A549 (cell line): ENCODE measurements at regions not wholly inside any gene's neighbourhood (a gene's known extent, or its start where the extent isn't known, plus 50 kb on each side); places are given as distances from the start of the nearest gene placed in this dataset.

Source experiments
- EP300 ChIP-seq, 2 experiments: fragments of >200 bp; sonication (Bioruptor Twin); formaldehyde crosslinking; IDR thresholded peaks; 2 replicates in 1 of 2; 3 replicates in 1 of 2; pipeline ENCODE4 v1.6.1; 2016 to 2017
- ESRRA ChIP-seq: fragments of 150-350 bp; IDR thresholded peaks from 2 replicates; pipeline ENCODE4 v1.6.1; 2014; ENCODE audit warnings: mild to moderate bottlenecking, low read length, borderline replicate concordance
- POLR2A ChIP-seq: IDR thresholded peaks from 2 replicates; pipeline ENCODE4 v1.6.1; 2012; ENCODE audit warnings: mild to moderate bottlenecking, low read length
- RAD21 ChIP-seq, 2 experiments: fragments of >200 bp in 1 of 2; sonication (Bioruptor Twin) in 1 of 2; formaldehyde crosslinking in 1 of 2; IDR thresholded peaks in 1 of 2; conservative IDR thresholded peaks in 1 of 2; 2 replicates in 1 of 2; 3 replicates in 1 of 2; pipeline ENCODE4 v1.6.1; 2012 to 2018; ENCODE audit warnings: inconsistent platforms in 1 of 2
- REST ChIP-seq: fragments of 200-600 bp; sonication (generic); IDR thresholded peaks from 2 replicates; pipeline ENCODE4 v1.6.1; 2016; ENCODE audit warnings: antibody characterized with exemption, mild to moderate bottlenecking, moderate library complexity
- ZC3H11A ChIP-seq: fragments of 450-650 bp; IDR thresholded peaks from 2 replicates; pipeline ENCODE4 v1.6.1; 2014; ENCODE audit warnings: antibody characterized with exemption, mild to moderate bottlenecking
- TF ChIP-seq, protein P1 (sequence below): fragments of >200 bp; sonication (Bioruptor Twin); formaldehyde crosslinking; IDR thresholded peaks from 3 replicates; pipeline ENCODE4 v1.5.1; 2016

DNA sequence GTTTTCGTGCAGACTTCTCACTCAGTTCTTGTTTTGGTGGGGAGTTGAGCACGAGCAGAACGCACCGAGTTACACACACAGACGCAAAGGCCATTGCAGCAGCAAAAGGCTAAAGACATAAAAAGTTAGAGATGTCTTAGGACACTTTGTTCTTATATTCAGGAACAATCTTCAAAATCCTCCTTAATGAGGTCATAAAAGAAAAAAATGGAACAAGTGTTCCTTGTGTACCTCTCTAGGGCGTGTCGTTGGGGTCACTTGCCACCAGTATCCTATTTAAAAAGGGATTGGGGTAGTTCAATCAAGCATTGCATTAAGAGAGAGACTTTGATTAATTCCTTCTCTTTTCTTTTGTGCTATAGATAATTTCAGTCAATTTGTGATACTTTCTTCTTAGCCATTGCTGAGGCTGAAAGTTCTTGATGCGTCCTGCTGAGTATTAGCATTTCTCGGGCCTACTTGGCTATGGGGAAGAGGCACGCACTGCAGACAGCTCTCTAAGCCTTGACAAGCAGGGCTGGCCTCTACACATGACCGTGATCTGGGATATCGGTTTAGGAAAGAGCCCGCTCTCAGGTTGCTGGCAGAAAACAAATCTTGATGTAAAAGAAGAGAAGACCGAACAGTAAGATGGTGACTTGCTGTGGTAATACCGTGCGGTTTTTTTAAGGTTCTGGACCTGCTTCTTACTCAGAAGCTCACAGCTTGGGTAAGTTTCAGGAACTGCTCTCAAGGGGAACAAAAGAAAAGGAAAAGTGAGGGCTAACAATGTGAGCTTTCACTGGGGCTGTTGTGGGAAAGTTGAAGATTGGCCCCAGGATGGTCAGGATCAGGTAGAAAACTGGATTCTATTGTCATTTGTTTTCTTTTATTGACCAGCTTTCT lies 223.6 kb downstream of the TM9SF2 start:
- TF ChIP-seq POLR2A = no peak
- no peak for TF ChIP-seq ZC3H11A
- no peak for TF ChIP-seq REST
- TF ChIP-seq ESRRA = no peak
- no peak for TF ChIP-seq RAD21 (conservative IDR thresholded peaks at IDR 0.05 in 1 of 2, IDR thresholded peaks at IDR 0.05 in 1 of 2)
- no peak for TF ChIP-seq EP300 (IDR thresholded peaks at IDR 0.05)
- TF ChIP-seq, protein P1, sequence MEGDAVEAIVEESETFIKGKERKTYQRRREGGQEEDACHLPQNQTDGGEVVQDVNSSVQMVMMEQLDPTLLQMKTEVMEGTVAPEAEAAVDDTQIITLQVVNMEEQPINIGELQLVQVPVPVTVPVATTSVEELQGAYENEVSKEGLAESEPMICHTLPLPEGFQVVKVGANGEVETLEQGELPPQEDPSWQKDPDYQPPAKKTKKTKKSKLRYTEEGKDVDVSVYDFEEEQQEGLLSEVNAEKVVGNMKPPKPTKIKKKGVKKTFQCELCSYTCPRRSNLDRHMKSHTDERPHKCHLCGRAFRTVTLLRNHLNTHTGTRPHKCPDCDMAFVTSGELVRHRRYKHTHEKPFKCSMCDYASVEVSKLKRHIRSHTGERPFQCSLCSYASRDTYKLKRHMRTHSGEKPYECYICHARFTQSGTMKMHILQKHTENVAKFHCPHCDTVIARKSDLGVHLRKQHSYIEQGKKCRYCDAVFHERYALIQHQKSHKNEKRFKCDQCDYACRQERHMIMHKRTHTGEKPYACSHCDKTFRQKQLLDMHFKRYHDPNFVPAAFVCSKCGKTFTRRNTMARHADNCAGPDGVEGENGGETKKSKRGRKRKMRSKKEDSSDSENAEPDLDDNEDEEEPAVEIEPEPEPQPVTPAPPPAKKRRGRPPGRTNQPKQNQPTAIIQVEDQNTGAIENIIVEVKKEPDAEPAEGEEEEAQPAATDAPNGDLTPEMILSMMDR = no peak
